HEK293T (cell line): ENCODE measurements at regions not wholly inside any gene's neighbourhood (a gene's known extent, or its start where the extent isn't known, plus 50 kb on each side); places are given as distances from the start of the nearest gene placed in this dataset.

Experiments used
- ARNT ChIP-seq: fragments of 450-650 bp; IDR thresholded peaks from 2 replicates; pipeline ENCODE4 v1.6.1; 2017; ENCODE audit warnings: mild to moderate bottlenecking
- BHLHE40 ChIP-seq: fragments of 450-650 bp; IDR thresholded peaks from 2 replicates; pipeline ENCODE4 v1.6.1; 2016; ENCODE audit warnings: mild to moderate bottlenecking, moderate library complexity, borderline replicate concordance
- CTBP1 ChIP-seq: fragments of 450-650 bp; IDR thresholded peaks from 2 replicates; pipeline ENCODE4 v1.6.1; 2016; ENCODE audit warnings: borderline replicate concordance
- ELF4 ChIP-seq: fragments of 450-650 bp; IDR thresholded peaks from 2 replicates; pipeline ENCODE4 v1.6.1; 2017; ENCODE audit warnings: antibody characterized with exemption
- FOXA1 ChIP-seq: fragments of 450-650 bp; IDR thresholded peaks from 2 replicates; pipeline ENCODE4 v1.6.1; 2016; ENCODE audit warnings: mild to moderate bottlenecking
- FOXK2 ChIP-seq: fragments of 450-650 bp; IDR thresholded peaks from 2 replicates; pipeline ENCODE4 v1.6.1; 2016; ENCODE audit warnings: mild to moderate bottlenecking
- FOXM1 ChIP-seq: fragments of 450-650 bp; IDR thresholded peaks from 2 replicates; pipeline ENCODE4 v1.6.1; 2017; ENCODE audit warnings: mild to moderate bottlenecking, borderline replicate concordance
- L3MBTL2 ChIP-seq: fragments of 450-650 bp; conservative IDR thresholded peaks from 2 replicates; pipeline ENCODE4 v1.6.1; 2016; ENCODE audit warnings: mild to moderate bottlenecking
- NFRKB ChIP-seq: fragments of 450-650 bp; IDR thresholded peaks from 2 replicates; pipeline ENCODE4 v1.6.1; 2016; ENCODE audit warnings: mild to moderate bottlenecking, moderate library complexity
- SP1 ChIP-seq: fragments of 450-650 bp; IDR thresholded peaks from 2 replicates; pipeline ENCODE4 v1.6.1; 2017
- SUZ12 ChIP-seq: fragments of 450-650 bp; IDR thresholded peaks from 2 replicates; pipeline ENCODE4 v1.6.1; 2016; ENCODE audit warnings: mild to moderate bottlenecking
- TARDBP ChIP-seq: fragments of 450-650 bp; IDR thresholded peaks from 2 replicates; pipeline ENCODE4 v1.6.1; 2016
- ZNF384 ChIP-seq: fragments of 450-650 bp; IDR thresholded peaks from 2 replicates; pipeline ENCODE4 v1.6.1; 2016
- TF ChIP-seq, protein P1 (sequence below): fragments of 450-650 bp; IDR thresholded peaks from 2 replicates; pipeline ENCODE4 v1.6.1; 2016

DNA sequence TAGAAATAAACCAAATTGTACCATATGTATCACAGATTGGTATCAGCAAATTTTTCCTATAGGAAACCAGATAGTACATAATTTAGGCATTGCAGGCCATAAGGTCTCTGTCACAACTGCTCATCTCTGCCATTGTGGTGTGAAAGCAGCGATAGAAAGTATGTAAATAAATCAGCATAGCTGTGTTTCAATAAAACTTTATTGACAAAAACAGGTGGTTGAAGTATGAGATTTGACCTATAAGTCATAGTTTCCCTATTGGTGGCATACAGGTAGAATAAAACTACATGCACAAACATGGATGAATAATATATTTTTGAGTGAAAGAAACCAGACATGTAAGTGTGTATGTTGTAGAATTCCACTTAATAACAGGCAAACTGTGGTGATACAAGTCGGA lies 1454.9 kb downstream of the REEP3 start:
- TF ChIP-seq SUZ12 (no peak), TARDBP (no peak), ELF4 (no peak), FOXM1 (no peak), NFRKB (no peak), FOXK2 (no peak), FOXA1 (no peak), BHLHE40 (no peak), ARNT (no peak), SP1 (no peak), CTBP1 (no peak), ZNF384 (no peak), L3MBTL2 (no peak)
- TF ChIP-seq, protein P1, sequence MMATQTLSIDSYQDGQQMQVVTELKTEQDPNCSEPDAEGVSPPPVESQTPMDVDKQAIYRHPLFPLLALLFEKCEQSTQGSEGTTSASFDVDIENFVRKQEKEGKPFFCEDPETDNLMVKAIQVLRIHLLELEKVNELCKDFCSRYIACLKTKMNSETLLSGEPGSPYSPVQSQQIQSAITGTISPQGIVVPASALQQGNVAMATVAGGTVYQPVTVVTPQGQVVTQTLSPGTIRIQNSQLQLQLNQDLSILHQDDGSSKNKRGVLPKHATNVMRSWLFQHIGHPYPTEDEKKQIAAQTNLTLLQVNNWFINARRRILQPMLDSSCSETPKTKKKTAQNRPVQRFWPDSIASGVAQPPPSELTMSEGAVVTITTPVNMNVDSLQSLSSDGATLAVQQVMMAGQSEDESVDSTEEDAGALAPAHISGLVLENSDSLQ = no peak
